ENCODE measurements at regions not wholly inside any gene's neighbourhood (a gene's known extent, or its start where the extent isn't known, plus 50 kb on each side); places are given as distances from the start of the nearest gene placed in this dataset.

DNA sequence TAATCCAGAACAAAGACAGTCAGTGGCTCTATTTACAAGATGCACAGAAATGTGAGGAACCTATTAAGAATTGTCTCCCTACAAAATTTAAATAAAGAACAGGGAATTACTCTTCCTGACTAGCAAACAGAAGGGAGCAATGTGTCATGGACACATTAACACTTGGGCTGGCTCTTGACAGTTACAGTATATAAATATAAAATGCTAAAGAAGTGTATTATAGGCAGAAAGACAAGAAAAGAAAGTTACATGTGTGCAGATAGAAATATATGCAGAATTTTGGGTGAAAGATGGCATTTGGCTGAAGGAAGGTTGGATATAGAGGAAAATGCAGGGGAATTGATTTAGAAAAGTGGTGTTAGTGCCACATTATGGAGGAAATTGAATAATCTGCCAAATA lies 2257.1 kb upstream of the ACO1 start:
- no TSS peak for BruUV-seq (replicated peaks)
- no peak for DNase-seq
- Histone ChIP-seq H3K4me3 (ENCODE audit: low read depth, low read length) (no peak overlapping the region), H3K4me1 (no peaks in the 10 kb centered on the region), H3K9me3 (no peaks in the 10 kb centered on the region), H3K36me3 (ENCODE audit: control insufficient read depth, insufficient read depth, low read length) (no peaks in the 10 kb centered on the region), H3K27me3 (replicated peaks; ENCODE audit: control insufficient read depth, insufficient read depth, low read length) (no peaks in the 10 kb centered on the region)
- H3K27ac Mint-ChIP-seq (ENCODE audit: unreplicated experiment) = no peak overlapping the region
- intact Hi-C loops (cut with micrococcal nuclease; ENCODE audit: unreplicated experiment) = no loop called here
- no peaks in the 10 kb centered on the region for H3K4me1 Mint-ChIP-seq (ENCODE audit: low read depth, unreplicated experiment)
- H3K36me3 Mint-ChIP-seq (ENCODE audit: insufficient read depth, unreplicated experiment) = no peaks in the 10 kb centered on the region
- no peaks in the 10 kb centered on the region for H3K9me3 Mint-ChIP-seq (ENCODE audit: unreplicated experiment)
- H3K4me3 Mint-ChIP-seq (ENCODE audit: unreplicated experiment) = no peak overlapping the region
- ChIA-PET POLR2A (no interaction called here), CTCF (no interaction called here)
- H3K27me3 Mint-ChIP-seq (ENCODE audit: insufficient read depth, unreplicated experiment) = peaks cover 5% of the 10 kb centered on the region
- TF ChIP-seq, protein P1, sequence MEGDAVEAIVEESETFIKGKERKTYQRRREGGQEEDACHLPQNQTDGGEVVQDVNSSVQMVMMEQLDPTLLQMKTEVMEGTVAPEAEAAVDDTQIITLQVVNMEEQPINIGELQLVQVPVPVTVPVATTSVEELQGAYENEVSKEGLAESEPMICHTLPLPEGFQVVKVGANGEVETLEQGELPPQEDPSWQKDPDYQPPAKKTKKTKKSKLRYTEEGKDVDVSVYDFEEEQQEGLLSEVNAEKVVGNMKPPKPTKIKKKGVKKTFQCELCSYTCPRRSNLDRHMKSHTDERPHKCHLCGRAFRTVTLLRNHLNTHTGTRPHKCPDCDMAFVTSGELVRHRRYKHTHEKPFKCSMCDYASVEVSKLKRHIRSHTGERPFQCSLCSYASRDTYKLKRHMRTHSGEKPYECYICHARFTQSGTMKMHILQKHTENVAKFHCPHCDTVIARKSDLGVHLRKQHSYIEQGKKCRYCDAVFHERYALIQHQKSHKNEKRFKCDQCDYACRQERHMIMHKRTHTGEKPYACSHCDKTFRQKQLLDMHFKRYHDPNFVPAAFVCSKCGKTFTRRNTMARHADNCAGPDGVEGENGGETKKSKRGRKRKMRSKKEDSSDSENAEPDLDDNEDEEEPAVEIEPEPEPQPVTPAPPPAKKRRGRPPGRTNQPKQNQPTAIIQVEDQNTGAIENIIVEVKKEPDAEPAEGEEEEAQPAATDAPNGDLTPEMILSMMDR (IDR thresholded peaks at IDR 0.05; ENCODE audit: insufficient read depth in 1 of 2, low read depth in 1 of 2, low read length in 1 of 2, severe bottlenecking in 1 of 2, unreplicated experiment in 1 of 2) = no peak

DNA sequence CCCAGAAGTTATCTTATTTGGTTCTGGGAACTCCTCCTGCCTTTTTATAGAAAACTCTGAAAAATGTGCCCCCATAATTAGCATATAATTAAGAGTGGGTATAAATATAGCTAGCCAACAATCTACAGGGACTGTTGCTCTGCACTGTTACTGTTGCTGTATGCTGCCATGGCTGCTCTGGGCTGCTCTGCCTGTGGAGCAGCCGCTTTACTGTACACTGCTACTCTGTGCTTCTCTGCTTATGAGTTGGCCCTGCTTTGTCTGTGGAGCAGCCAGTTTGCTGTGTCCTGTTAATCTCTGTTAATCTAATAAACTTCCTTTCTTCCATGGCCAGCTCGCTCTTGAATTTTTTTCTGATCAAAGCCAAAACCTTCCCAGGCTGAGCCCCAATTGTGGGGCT lies 2244.0 kb upstream of the ACO1 start:
- H3K9me3 ChIP-seq = no peaks in the 10 kb centered on the region
- POLR2A ChIA-PET = no interaction called here
- H3K36me3 Mint-ChIP-seq (ENCODE audit: insufficient read depth, unreplicated experiment) = no peaks in the 10 kb centered on the region
- H3K4me1 Mint-ChIP-seq (ENCODE audit: low read depth, unreplicated experiment) = no peaks in the 10 kb centered on the region
- no peaks in the 10 kb centered on the region for H3K9me3 Mint-ChIP-seq (ENCODE audit: unreplicated experiment)
- TF ChIP-seq, protein P1 (IDR thresholded peaks at IDR 0.05; ENCODE audit: insufficient read depth in 1 of 2, low read depth in 1 of 2, low read length in 1 of 2, severe bottlenecking in 1 of 2, unreplicated experiment in 1 of 2) = no peak
- intact Hi-C loops (cut with micrococcal nuclease; ENCODE audit: unreplicated experiment) = no loop called here
- no peaks in the 10 kb centered on the region for H3K36me3 ChIP-seq (ENCODE audit: control insufficient read depth, insufficient read depth, low read length)
- no peak overlapping the region for H3K27ac Mint-ChIP-seq (ENCODE audit: unreplicated experiment)
- CTCF ChIA-PET = no interaction called here
- peaks cover 6% of the 10 kb centered on the region for H3K27me3 Mint-ChIP-seq (ENCODE audit: insufficient read depth, unreplicated experiment)
- H3K4me1 ChIP-seq = no peaks in the 10 kb centered on the region
- H3K4me3 Mint-ChIP-seq (ENCODE audit: unreplicated experiment) = no peak overlapping the region
- no peaks in the 10 kb centered on the region for H3K27me3 ChIP-seq (replicated peaks; ENCODE audit: control insufficient read depth, insufficient read depth, low read length)
- H3K4me3 ChIP-seq (ENCODE audit: low read depth, low read length) = no peak overlapping the region
- no TSS peak for BruUV-seq (replicated peaks)
- DNase-seq = no peak

DNA sequence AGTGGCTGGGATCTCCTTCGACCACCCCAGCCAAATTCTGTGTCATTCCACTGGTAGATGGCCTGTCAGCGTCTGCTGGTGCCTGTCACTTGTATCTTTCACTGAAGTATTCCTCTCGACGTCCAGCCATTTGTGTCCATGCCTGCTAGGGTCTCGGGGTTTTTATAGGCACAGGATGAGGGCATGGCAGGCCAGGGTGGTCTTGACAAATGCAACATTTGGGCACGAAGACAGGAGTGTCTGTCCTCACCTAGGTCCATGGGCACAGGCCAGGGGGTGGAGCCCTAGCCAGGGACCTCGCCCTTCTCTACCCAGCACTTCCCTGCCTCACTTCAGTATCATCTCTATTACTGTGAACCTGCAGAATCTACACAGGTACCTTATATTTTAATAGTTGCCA lies 2223.9 kb upstream of the ACO1 start:
- Mint-ChIP-seq H3K36me3 (ENCODE audit: insufficient read depth, unreplicated experiment) (no peaks in the 10 kb centered on the region), H3K4me1 (ENCODE audit: low read depth, unreplicated experiment) (no peaks in the 10 kb centered on the region), H3K27ac (ENCODE audit: unreplicated experiment) (no peak overlapping the region), H3K4me3 (ENCODE audit: unreplicated experiment) (no peak overlapping the region), H3K27me3 (ENCODE audit: insufficient read depth, unreplicated experiment) (peaks cover 6% of the 10 kb centered on the region), H3K9me3 (ENCODE audit: unreplicated experiment) (no peaks in the 10 kb centered on the region)
- intact Hi-C loops (cut with micrococcal nuclease; ENCODE audit: unreplicated experiment) = no loop called here
- CTCF ChIA-PET = no interaction called here
- Histone ChIP-seq H3K27me3 (replicated peaks; ENCODE audit: control insufficient read depth, insufficient read depth, low read length) (no peaks in the 10 kb centered on the region; the same call in 1 of the 2 replicates), H3K4me1 (no peaks in the 10 kb centered on the region), H3K4me3 (ENCODE audit: low read depth, low read length) (no peak overlapping the region), H3K36me3 (ENCODE audit: control insufficient read depth, insufficient read depth, low read length) (no peaks in the 10 kb centered on the region), H3K9me3 (no peaks in the 10 kb centered on the region)
- POLR2A ChIA-PET = no interaction called here
- BruUV-seq (replicated peaks) = no TSS peak
- TF ChIP-seq, protein P1 (IDR thresholded peaks at IDR 0.05; ENCODE audit: insufficient read depth in 1 of 2, low read depth in 1 of 2, low read length in 1 of 2, severe bottlenecking in 1 of 2, unreplicated experiment in 1 of 2) = no peak
- DNase-seq = no peak
